GM04503 (cell line): ENCODE measurements at regions not wholly inside any gene's neighbourhood (a gene's known extent, or its start where the extent isn't known, plus 50 kb on each side); places are given as distances from the start of the nearest gene placed in this dataset.
A peak's percentile ranks its signal among the peaks of the same experiment; 100 is the strongest.

Experiments used
- DNase-seq: peaks from one replicate; pipeline ENCODE4 v3.0.0-alpha.2; 2012; ENCODE audit warnings: low read depth

DNA sequence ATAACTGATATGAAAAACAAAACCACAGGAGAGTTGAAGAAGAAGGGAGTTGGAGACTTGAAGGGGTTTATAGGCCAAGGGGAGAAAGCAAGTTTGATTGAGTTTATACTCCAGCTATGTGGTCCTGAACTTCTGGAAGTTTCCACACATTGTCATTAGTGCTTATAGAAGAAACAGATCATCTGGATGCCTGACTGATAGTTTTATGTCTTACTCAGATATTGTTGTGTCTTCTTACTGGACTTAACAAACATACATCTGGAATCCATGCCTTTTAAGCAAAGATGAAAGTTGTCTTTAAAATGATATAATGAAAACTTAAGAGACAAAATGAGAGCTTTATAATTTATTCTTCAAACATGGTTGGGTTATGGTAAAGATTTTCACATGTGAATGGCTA is 101.3 kb upstream of the FZD8 start:
- DNase-seq, result no peak

DNA sequence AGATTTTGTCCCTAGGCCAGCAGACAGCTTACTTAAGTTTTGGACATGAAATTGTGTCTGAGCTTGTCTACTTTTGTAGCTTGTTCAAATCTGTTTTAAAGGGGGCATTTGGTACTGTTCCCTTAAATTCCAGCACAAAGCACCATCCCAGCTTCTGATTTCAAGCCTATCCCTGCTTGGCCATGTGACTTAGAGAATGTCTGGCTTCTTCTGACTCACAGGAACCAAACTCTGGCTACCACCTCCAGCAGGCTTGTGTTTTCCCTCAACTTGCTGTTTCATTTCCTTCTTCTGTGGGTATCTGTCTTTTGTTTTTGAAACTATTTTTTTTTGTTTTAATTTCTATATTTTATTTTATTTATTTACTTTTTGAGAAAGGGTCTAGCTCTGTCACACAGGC is 97.9 kb upstream of the FZD8 start:
- DNase-seq, result peak; percentile 6

GRCh38 chr10:35735412-35735811 is 93.3 kb upstream of the FZD8 start:
- DNase-seq, result peak; percentile 45

GRCh38 chr10:35731828-35732227 is 89.7 kb upstream of the FZD8 start:
- DNase-seq, result no peak

- no peak for DNase-seq
Measured at GRCh38 chr10:35728341-35728740, 86.2 kb upstream of the FZD8 start.

DNA sequence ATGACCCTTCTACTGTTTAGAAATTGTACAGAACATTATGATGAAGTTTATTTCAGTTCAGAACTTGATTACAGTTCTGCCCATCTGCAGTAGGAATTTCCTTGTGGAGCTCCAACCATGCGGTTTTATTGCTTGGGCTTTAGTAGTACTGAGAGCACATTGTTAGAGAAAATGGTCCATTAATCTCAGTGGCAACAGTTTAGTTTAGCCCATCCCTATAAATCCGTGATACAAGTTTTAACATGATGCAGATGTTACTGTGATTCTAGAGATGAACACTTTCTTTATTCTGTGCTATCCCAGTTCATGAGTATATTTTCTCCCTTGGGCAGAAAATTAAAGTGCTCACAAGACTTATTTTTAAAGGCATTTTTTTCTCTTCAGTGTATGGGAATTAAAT is 84.8 kb upstream of the FZD8 start:
- DNase-seq, result no peak

- DNase-seq, result no peak
Measured at GRCh38 chr10:35723992-35724391, 81.9 kb upstream of the FZD8 start.

GRCh38 chr10:35723059-35723458 is 81.0 kb upstream of the FZD8 start:
- no peak for DNase-seq

GRCh38 chr10:35722636-35723035 is 80.5 kb upstream of the FZD8 start:
- DNase-seq, result no peak

- DNase-seq, result no peak
Measured at GRCh38 chr10:35722226-35722625, 80.1 kb upstream of the FZD8 start.

- no peak for DNase-seq
Measured at GRCh38 chr10:35720366-35720765, 78.3 kb upstream of the FZD8 start.

- DNase-seq, result no peak
Measured at GRCh38 chr10:35716776-35717175, 74.7 kb upstream of the FZD8 start.

- DNase-seq, result no peak
Measured at GRCh38 chr10:35712486-35712885, 70.4 kb upstream of the FZD8 start.

GRCh38 chr10:35711615-35712411 is 69.7 kb upstream of the FZD8 start:
- DNase-seq, result no peak

- no peak for DNase-seq
Measured at GRCh38 chr10:35707642-35708425, 65.7 kb upstream of the FZD8 start.

DNA sequence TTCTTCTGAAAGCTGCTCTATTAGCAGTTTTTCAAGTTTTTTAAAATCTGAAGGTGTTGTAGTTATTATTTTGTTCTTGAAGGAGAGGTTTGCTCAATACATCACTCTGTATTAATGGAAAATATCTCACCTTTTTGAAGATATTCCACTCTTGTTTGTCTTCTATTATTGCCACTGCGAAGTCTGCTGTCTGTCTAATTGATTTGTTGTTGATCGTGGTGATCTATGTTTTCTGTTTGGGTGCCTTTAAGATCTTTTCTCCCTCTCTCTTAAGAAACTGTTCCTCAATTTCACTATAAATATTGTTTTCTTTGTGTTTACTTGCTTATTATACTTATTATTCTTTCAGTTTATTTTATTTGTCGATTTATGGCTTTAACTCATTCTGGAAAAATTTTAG is 64.9 kb upstream of the FZD8 start:
- no peak for DNase-seq

DNA sequence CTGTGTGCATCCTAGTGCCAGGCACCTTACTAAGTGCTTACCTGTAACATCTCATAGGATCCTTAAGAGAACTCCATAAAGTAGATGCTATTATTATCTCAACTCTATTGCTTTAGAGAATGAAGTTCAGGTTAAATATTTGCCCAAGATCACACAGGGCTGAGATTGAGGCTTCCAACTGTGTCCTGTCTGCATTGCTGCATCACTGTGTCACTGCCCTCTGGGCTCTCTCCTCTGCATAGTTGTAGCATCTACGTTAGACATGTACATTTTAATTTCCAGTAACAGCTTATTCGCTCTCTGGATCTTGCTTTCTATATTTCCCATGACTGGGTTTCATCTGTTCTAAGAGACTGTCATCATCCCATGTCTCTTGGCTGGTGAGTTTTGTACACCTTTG is 63.6 kb upstream of the FZD8 start:
- no peak for DNase-seq

DNA sequence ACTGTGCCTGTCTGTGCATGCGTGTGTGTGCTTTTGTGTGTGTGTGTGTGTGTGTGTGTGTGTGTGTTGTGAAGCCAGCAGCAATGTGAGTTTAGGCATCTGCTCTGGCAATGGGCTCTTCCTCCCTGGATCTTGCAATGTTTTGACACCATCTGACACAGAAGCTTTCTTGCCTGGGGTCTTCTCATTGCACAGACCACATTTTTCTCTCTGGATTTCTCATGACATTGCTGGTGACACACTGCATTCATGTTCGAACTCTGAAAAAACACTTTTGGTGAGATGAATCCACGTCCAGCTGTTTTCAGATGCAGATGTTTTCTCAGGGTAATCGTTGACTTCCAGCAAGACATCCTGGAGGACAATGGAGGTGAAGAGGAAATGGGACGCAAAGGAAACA is 63.0 kb upstream of the FZD8 start:
- DNase-seq, result no peak

DNA sequence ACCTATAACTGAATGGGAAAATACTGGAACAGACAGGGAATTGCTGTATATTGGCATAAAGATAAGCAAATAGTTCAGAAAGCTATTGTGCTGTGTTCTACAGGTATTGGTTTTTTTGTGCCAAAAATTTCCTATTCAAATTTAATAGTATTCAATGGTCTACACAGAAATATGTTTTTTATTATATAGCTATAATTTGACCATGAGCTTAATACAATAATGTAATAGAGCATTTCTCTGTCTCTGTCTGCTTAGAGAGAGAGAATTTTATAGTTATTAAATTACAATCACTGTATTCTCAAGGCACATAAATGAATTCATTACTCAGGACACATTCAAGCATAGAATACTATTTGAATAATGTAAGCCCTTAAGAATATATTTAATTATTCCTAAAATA is 62.3 kb upstream of the FZD8 start:
- DNase-seq, result no peak

- no peak for DNase-seq
Measured at GRCh38 chr10:35700487-35700882, 58.4 kb upstream of the FZD8 start.

DNA sequence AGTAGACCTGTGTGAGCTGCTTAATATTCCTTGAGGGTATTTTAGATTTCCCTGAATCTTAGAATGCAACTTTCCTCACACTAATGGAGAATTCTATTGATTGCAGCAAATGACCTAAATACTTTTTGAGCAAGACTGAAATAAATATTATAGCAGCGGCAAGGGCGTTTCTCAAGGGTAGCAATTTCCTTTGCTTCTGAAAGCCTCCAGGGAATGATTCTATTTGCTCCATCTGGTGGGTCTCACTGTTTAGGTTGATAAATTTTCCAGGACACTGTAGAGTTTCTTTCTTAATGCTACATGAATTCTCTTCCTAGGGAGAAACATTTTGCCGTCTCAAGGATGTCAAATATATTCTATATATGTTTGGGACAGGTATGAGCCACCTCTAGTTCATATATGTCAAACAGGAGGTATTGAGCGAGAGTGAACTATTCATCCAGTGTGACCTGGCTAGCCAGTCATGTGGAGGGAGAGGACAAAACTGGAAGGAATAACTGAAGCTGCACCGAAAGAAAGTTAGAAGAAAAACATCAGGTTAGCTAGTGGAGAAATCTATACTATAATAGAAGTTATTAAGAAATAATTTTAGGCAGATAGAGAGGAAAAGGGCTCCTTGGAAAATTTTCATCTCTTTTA is 57.9 kb upstream of the FZD8 start:
- DNase-seq, result no peak

DNA sequence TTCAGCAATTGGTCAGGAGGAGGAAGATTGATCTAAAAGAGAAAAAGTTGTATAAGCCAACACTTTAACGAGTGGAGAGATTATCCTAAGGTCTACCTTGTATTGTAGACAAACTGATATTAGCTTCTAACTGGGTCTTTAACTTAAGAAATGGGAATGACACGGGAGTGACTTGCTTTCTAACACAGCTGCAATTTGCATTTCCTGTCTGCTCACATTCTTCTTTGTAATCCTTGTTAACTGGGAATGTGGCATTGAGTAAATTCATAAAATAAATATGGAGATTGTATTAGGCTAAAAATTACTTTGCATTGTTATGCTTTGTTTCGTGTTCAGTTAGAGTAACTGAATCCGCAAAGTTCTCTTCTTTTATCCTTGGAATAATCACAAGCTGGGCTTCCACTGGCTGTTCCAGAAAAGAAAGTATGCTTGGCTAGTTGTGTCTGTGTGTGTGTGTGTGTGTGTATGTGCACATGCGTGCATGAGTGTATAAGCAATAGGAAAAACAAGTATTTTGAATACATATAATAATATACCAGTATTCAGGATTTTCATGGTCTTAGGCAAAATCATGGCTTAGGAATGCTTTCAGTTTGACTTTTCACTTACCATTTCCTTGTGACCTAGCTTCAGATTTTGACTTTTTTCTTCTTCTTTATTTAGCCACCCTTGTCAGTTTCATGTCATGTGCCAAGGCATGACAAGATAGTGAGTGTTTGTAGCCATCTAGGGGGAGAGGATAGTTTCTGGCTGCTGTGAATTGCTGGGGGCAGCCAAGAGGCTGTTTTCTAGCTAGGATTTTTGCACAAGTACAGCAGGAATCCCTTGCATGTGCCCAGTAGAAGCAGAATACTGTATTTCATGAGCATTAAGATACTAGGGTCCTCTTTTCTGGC is 54.5 kb upstream of the FZD8 start:
- DNase-seq, result no peak
